ENCODE measurements at regions not wholly inside any gene's neighbourhood (a gene's known extent, or its start where the extent isn't known, plus 50 kb on each side); places are given as distances from the start of the nearest gene placed in this dataset.

- TF ChIP-seq CTCF (IDR thresholded peaks at IDR 0.05; ENCODE audit: poor library complexity), result no peak
- no peak for TF ChIP-seq EZH2phosphoT487 (IDR thresholded peaks at IDR 0.05; ENCODE audit: low read depth, severe bottlenecking, unreplicated experiment)
- TF ChIP-seq EZH2 (IDR thresholded peaks at IDR 0.05; ENCODE audit: borderline replicate concordance), result no peak
- WGBS (ENCODE audit: low lambda C conversion rate, missing lambda C conversion rate), result 82% methylated on average over 9 of the region's 9 CpGs
- no peak for DNase-seq (ENCODE audit: low spot score)
- Histone ChIP-seq H3K79me2 (no peaks in the 10 kb centered on the region), H3K4me2 (no peak overlapping the region), H3K4me3 (no peak overlapping the region), H3K9me3 (ENCODE audit: low read depth) (no peaks in the 10 kb centered on the region), H3K9me2 (replicated peaks; ENCODE audit: insufficient read depth) (no peaks in the 10 kb centered on the region), H2AFZ (no peak overlapping the region), H3K4me1 (ENCODE audit: insufficient read depth) (no peaks in the 10 kb centered on the region), H3K27me3 (peaks cover 5% of the 10 kb centered on the region), H3K36me3 (replicated peaks; ENCODE audit: insufficient read depth, low read depth) (no peaks in the 10 kb centered on the region), H3K27ac (no peak overlapping the region), H4K20me1 (ENCODE audit: insufficient read depth, poor library complexity, severe bottlenecking) (no peaks in the 10 kb centered on the region)
Measured at GRCh38 chr13:112172017-112172416, 105.1 kb downstream of the SOX1 start.

GRCh38 chr13:112172641-112173251, 105.8 kb downstream of the SOX1 start:
- DNase-seq (ENCODE audit: low spot score), result no peak
- Histone ChIP-seq H3K9me2 (replicated peaks; ENCODE audit: insufficient read depth) (no peaks in the 10 kb centered on the region), H3K4me1 (ENCODE audit: insufficient read depth) (no peaks in the 10 kb centered on the region), H3K27me3 (no peaks in the 10 kb centered on the region), H4K20me1 (ENCODE audit: insufficient read depth, poor library complexity, severe bottlenecking) (no peaks in the 10 kb centered on the region), H3K4me2 (no peak overlapping the region), H2AFZ (no peak overlapping the region), H3K4me3 (no peak overlapping the region), H3K79me2 (no peaks in the 10 kb centered on the region), H3K27ac (no peak overlapping the region), H3K36me3 (replicated peaks; ENCODE audit: insufficient read depth, low read depth) (no peaks in the 10 kb centered on the region), H3K9me3 (ENCODE audit: low read depth) (no peaks in the 10 kb centered on the region)
- 92% methylated on average over 18 of the region's 18 CpGs for WGBS (ENCODE audit: low lambda C conversion rate, missing lambda C conversion rate)
- TF ChIP-seq EZH2phosphoT487 (IDR thresholded peaks at IDR 0.05; ENCODE audit: low read depth, severe bottlenecking, unreplicated experiment) (no peak), CTCF (IDR thresholded peaks at IDR 0.05; ENCODE audit: poor library complexity) (no peak), EZH2 (IDR thresholded peaks at IDR 0.05; ENCODE audit: borderline replicate concordance) (no peak)

GRCh38 chr13:112174476-112175110, 107.6 kb downstream of the SOX1 start:
- Histone ChIP-seq H3K27me3 (no peaks in the 10 kb centered on the region), H2AFZ (no peak overlapping the region)

More at GRCh38 chr13:112174476-112175110, 107.6 kb downstream of the SOX1 start:
- H4K20me1 ChIP-seq (ENCODE audit: insufficient read depth, poor library complexity, severe bottlenecking), result no peaks in the 10 kb centered on the region
- no peak overlapping the region for H3K4me2 ChIP-seq
- no peak for TF ChIP-seq EZH2 (IDR thresholded peaks at IDR 0.05; ENCODE audit: borderline replicate concordance)
- TF ChIP-seq EZH2phosphoT487 (IDR thresholded peaks at IDR 0.05; ENCODE audit: low read depth, severe bottlenecking, unreplicated experiment), result no peak
- TF ChIP-seq CTCF (IDR thresholded peaks at IDR 0.05; ENCODE audit: poor library complexity), result no peak
- DNase-seq (ENCODE audit: low spot score), result no peak
- 92% methylated on average over 7 of the region's 7 CpGs for WGBS (ENCODE audit: low lambda C conversion rate, missing lambda C conversion rate)
- H3K4me1 ChIP-seq (ENCODE audit: insufficient read depth), result no peaks in the 10 kb centered on the region
- H3K27ac ChIP-seq, result no peak overlapping the region
- no peak overlapping the region for H3K4me3 ChIP-seq
- no peaks in the 10 kb centered on the region for H3K79me2 ChIP-seq
- H3K9me3 ChIP-seq (ENCODE audit: low read depth), result no peaks in the 10 kb centered on the region
- H3K36me3 ChIP-seq (replicated peaks; ENCODE audit: insufficient read depth, low read depth), result no peaks in the 10 kb centered on the region
- no peaks in the 10 kb centered on the region for H3K9me2 ChIP-seq (replicated peaks; ENCODE audit: insufficient read depth)
